K562 (cell line): ENCODE measurements at regions not wholly inside any gene's neighbourhood (a gene's known extent, or its start where the extent isn't known, plus 50 kb on each side); places are given as distances from the start of the nearest gene placed in this dataset.

Experiments used
- DDX20 ChIP-seq: fragments of 450-650 bp; IDR thresholded peaks from 2 replicates; pipeline ENCODE4 v1.6.1; 2016; ENCODE audit warnings: missing genetic modification characterization, low read depth, mild to moderate bottlenecking, missing compliant biosample characterization, moderate library complexity
- FOSL1 ChIP-seq: fragments of 200-800 bp; sonication (Bioruptor generic); conservative IDR thresholded peaks from 2 replicates; pipeline ENCODE4 v1.6.1; 2016; ENCODE audit warnings: missing genetic modification characterization, missing compliant biosample characterization
- FOXK2 ChIP-seq, 2 experiments: fragments of 450-650 bp; IDR thresholded peaks in 1 of 2; conservative IDR thresholded peaks in 1 of 2; 2 replicates each; pipeline ENCODE4 v1.6.1; 2016; ENCODE audit warnings: low read depth in 2 of 2, mild to moderate bottlenecking in 1 of 2
- HMGN3 ChIP-seq: IDR thresholded peaks from 2 replicates; pipeline ENCODE4 v1.6.1; 2011; ENCODE audit warnings: borderline replicate concordance, low read depth, mild to moderate bottlenecking, mixed read lengths, low read length; ENCODE audit not compliant: insufficient read length; ENCODE audit errors: extremely low read depth
- POLR2AphosphoS5 ChIP-seq: IDR thresholded peaks from 2 replicates; pipeline ENCODE4 v1.6.1; 2011; ENCODE audit warnings: mild to moderate bottlenecking, low read depth, low read length, moderate library complexity; ENCODE audit not compliant: control insufficient read depth, insufficient read depth
- RBFOX2 ChIP-seq: fragments of 200-400 bp; formaldehyde crosslinking; IDR thresholded peaks from 2 replicates; pipeline ENCODE4 v1.6.1; 2017; ENCODE audit warnings: low read depth, mild to moderate bottlenecking, low read length, moderate library complexity
- TCF7L2 ChIP-seq: fragments of 150-350 bp; IDR thresholded peaks from 2 replicates; pipeline ENCODE4 v1.6.1; 2016; ENCODE audit warnings: low read depth, mild to moderate bottlenecking, low read length, moderate library complexity
- ZNF766 ChIP-seq: fragments of 200-800 bp; sonication (Bioruptor generic); conservative IDR thresholded peaks from 2 replicates; pipeline ENCODE4 v1.6.1; 2016; ENCODE audit warnings: missing genetic modification characterization, missing compliant biosample characterization

- TF ChIP-seq FOXK2 (conservative IDR thresholded peaks at IDR 0.05 in 1 of 2, IDR thresholded peaks at IDR 0.05 in 1 of 2; ENCODE audit: low read depth in 2 of 2), result no peak
- TF ChIP-seq HMGN3, result no peak
- TF ChIP-seq DDX20 (tag), result no peak
- no peak for TF ChIP-seq FOSL1 (tag)
- TF ChIP-seq ZNF766 (CRISPR knock-in tag), result no peak
- no peak for TF ChIP-seq POLR2AphosphoS5
- no peak for TF ChIP-seq RBFOX2
- TF ChIP-seq TCF7L2, result no peak
These were observed 269.4 kb upstream of the FAT3 start for GRCh38 chr11:91955206-91955605.
